ENCODE measurements at regions not wholly inside any gene's neighbourhood (a gene's known extent, or its start where the extent isn't known, plus 50 kb on each side); places are given as distances from the start of the nearest gene placed in this dataset.
"Not testable (repeated sequence)": the region's sequence is repeated elsewhere in the genome, so short reads cannot be mapped to it uniquely, and the experiment has no call there.

- ATAC-seq = no peak
- no peaks in the 10 kb centered on the region for H3K36me3 ChIP-seq
- H3K4me1 ChIP-seq = no peaks in the 10 kb centered on the region
- no peak overlapping the region for H3K27ac ChIP-seq
- no peak overlapping the region for H3K4me3 ChIP-seq
- no peak for DNase-seq
- H3K27me3 ChIP-seq (ENCODE audit: low read depth) = no peaks in the 10 kb centered on the region
- H3K9me3 ChIP-seq = no peaks in the 10 kb centered on the region
- TF ChIP-seq CTCF (IDR thresholded peaks at IDR 0.05) = no peak
- intact Hi-C loops (cut with DNase I) = no loop called here
Observed at GRCh38 chrX:104469771-104470170, 96.2 kb upstream of the IL1RAPL2 start.

DNA sequence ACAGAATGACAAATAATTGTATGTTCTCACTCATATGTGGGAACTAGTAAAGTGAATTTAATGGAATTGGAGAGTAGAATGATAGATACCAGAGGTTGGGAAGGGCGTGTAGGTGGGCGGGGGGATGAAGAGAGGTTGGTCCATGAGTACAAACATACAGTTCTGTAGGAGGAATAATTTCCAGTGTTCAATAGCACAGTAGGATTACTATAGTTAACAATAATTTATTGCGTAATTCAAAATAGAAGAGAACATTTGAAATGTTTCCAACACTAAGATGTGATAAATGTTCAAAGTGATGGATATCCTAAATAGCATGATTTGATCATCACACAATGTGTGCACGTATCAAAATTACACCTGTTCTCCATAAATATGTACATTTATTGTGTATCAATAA lies 106.2 kb upstream of the IL1RAPL2 start:
- ATAC-seq = no peak
- H3K27me3 ChIP-seq (ENCODE audit: low read depth) = no peaks in the 10 kb centered on the region
- intact Hi-C loops (cut with DNase I) = no loop called here
- H3K4me3 ChIP-seq = no peak overlapping the region
- H3K27ac ChIP-seq = no peak overlapping the region
- no peak for DNase-seq
- no peaks in the 10 kb centered on the region for H3K4me1 ChIP-seq
- TF ChIP-seq CTCF (IDR thresholded peaks at IDR 0.05) = no peak
- no peaks in the 10 kb centered on the region for H3K36me3 ChIP-seq
- no peaks in the 10 kb centered on the region for H3K9me3 ChIP-seq

DNA sequence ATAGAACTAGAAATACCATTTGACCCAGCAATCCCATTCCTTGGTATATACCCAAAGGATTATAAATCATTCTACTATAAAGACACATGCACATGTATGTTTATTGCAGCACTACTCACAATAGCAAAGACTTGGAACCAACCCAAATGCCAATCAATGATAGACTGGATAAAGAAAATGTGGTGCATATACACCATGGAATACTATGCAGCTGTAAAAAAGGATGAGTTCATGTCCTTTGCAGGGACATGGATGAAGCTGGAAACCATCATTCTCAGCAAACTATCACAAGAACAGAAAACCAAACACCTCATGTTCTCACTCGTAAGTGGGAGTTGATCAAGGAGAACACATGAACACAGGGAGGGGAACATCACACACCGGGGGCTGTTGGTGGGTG lies 108.9 kb upstream of the IL1RAPL2 start:
- H3K4me1 ChIP-seq; H3K4me3 ChIP-seq; H3K36me3 ChIP-seq; DNase-seq; intact Hi-C loops (cut with DNase I); H3K27ac ChIP-seq; H3K27me3 ChIP-seq (ENCODE audit: low read depth); ATAC-seq; H3K9me3 ChIP-seq: not testable (repeated sequence)

DNA sequence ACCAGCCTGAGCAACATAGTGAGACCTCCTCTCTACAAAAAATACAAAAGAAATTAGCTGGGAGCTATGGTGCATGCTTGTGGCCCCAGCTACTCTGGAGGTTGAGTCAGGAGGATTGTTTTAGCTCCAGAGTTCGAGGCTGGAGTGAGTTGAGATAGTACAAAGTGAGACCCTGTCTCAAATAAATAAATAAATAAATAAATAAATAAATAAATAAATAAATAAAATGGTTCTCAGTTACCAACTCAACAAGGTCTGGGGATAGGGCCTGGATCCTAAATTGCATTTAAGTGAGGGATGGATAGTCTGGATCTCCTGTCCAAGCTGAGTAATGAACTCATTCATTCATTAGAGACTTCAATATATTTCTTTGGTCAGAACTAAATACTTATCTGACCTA lies 115.7 kb upstream of the IL1RAPL2 start:
- TF ChIP-seq CTCF (IDR thresholded peaks at IDR 0.05) = no peak
- intact Hi-C loops (cut with DNase I) = no loop called here
- no peaks in the 10 kb centered on the region for H3K4me1 ChIP-seq
- no peaks in the 10 kb centered on the region for H3K36me3 ChIP-seq
- H3K9me3 ChIP-seq = no peaks in the 10 kb centered on the region
- DNase-seq (no peak), ATAC-seq (no peak)
- no peaks in the 10 kb centered on the region for H3K27me3 ChIP-seq (ENCODE audit: low read depth)
- no peak overlapping the region for H3K27ac ChIP-seq
- no peak overlapping the region for H3K4me3 ChIP-seq

GRCh38 chrX:104445591-104445990 lies 120.4 kb upstream of the IL1RAPL2 start:
- no peaks in the 10 kb centered on the region for H3K36me3 ChIP-seq
- no peak overlapping the region for H3K27ac ChIP-seq
- no peak for TF ChIP-seq CTCF (IDR thresholded peaks at IDR 0.05)
- ATAC-seq (no peak), DNase-seq (no peak)
- H3K4me3 ChIP-seq = no peak overlapping the region
- no peaks in the 10 kb centered on the region for H3K27me3 ChIP-seq (ENCODE audit: low read depth)
- no peaks in the 10 kb centered on the region for H3K9me3 ChIP-seq
- no peaks in the 10 kb centered on the region for H3K4me1 ChIP-seq
- intact Hi-C loops (cut with DNase I) = no loop called here

DNA sequence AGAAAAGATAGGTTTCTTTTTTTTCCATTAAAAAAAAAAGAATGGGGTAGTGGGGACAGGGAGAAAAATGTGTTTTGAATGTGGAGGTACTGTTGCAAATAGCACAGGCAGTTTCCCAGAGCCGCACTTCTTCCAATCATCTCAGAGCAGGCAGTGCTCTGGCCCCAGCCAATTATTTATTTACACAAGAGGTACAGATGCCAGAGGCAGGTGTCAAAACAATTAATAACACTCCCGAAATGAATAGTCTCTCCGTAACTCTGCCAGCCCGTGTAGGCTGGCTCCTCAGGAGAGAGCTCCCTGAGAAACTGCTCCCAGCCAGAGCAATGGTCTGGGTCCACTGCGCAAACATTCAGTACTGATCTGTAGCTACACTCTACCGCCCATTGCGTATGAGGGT lies 130.8 kb upstream of the IL1RAPL2 start:
- no peaks in the 10 kb centered on the region for H3K36me3 ChIP-seq
- no peak for ATAC-seq
- H3K4me3 ChIP-seq = no peak overlapping the region
- intact Hi-C loops (cut with DNase I) = no loop called here
- no peaks in the 10 kb centered on the region for H3K4me1 ChIP-seq
- DNase-seq = no peak
- no peaks in the 10 kb centered on the region for H3K27me3 ChIP-seq (ENCODE audit: low read depth)
- H3K27ac ChIP-seq = no peak overlapping the region
- H3K9me3 ChIP-seq = no peaks in the 10 kb centered on the region
- TF ChIP-seq CTCF (IDR thresholded peaks at IDR 0.05) = no peak
